Trophoblast cell (in vitro differentiated cells and primary cell): ENCODE measurements at regions not wholly inside any gene's neighbourhood (a gene's known extent, or its start where the extent isn't known, plus 50 kb on each side); places are given as distances from the start of the nearest gene placed in this dataset.

Experiments used
- DNase-seq, 2 donors: peaks; one replicate each; pipeline ENCODE4 v3.0.0-alpha.2; 2016
- H2AFZ ChIP-seq: 2 replicates; pipeline ENCODE4 v1.6.1; 2013; ENCODE audit warnings: low read length, moderate library complexity, mild to moderate bottlenecking; ENCODE audit not compliant: insufficient read depth, poor library complexity
- H2AK5ac ChIP-seq: 2 replicates; pipeline ENCODE4 v1.6.1; 2013; ENCODE audit warnings: mild to moderate bottlenecking, low read length
- H2BK120ac ChIP-seq: 2 replicates; pipeline ENCODE4 v1.6.1; 2013; ENCODE audit warnings: low read length, mild to moderate bottlenecking, moderate library complexity; ENCODE audit not compliant: insufficient read depth, poor library complexity
- H2BK12ac ChIP-seq: 2 replicates; pipeline ENCODE4 v1.6.1; 2013; ENCODE audit warnings: mild to moderate bottlenecking, low read length, moderate library complexity
- H2BK5ac ChIP-seq: 2 replicates; pipeline ENCODE4 v1.6.1; 2013; ENCODE audit warnings: low read length, low read depth, moderate library complexity, mild to moderate bottlenecking; ENCODE audit not compliant: poor library complexity
- H3K14ac ChIP-seq: 2 replicates; pipeline ENCODE4 v1.6.1; 2013; ENCODE audit warnings: mild to moderate bottlenecking, low read length
- H3K18ac ChIP-seq: 2 replicates; pipeline ENCODE4 v1.6.1; 2013; ENCODE audit warnings: mild to moderate bottlenecking, low read length
- H3K23ac ChIP-seq: 2 replicates; pipeline ENCODE4 v1.6.1; 2013; ENCODE audit warnings: low read length
- H3K27ac ChIP-seq: 2 replicates; pipeline ENCODE4 v1.5.1; 2013; ENCODE audit warnings: low read depth, mild to moderate bottlenecking, inconsistent platforms, low read length, moderate library complexity
- H3K27me3 ChIP-seq: 2 replicates; pipeline ENCODE4 v1.6.1; 2013; ENCODE audit warnings: inconsistent platforms, mild to moderate bottlenecking, low read length, moderate library complexity; ENCODE audit not compliant: insufficient read depth
- H3K36me3 ChIP-seq, 2 experiments: 1 replicate in 1 of 2; 2 replicates in 1 of 2; pipeline ENCODE4 v1.6.1; 2013; ENCODE audit warnings: low read length in 2 of 2, mild to moderate bottlenecking in 2 of 2, moderate library complexity in 1 of 2; ENCODE audit not compliant: insufficient read depth in 2 of 2, control insufficient read depth in 1 of 2
- H3K4ac ChIP-seq: 2 replicates; pipeline ENCODE4 v1.6.1; 2013; ENCODE audit warnings: low read depth, mild to moderate bottlenecking, low read length, moderate library complexity
- H3K4me1 ChIP-seq, 2 experiments: 1 replicate in 1 of 2; 2 replicates in 1 of 2; pipeline ENCODE4 v1.6.1; 2013; ENCODE audit warnings: low read length in 2 of 2, mild to moderate bottlenecking in 2 of 2, moderate library complexity in 1 of 2; ENCODE audit not compliant: insufficient read depth in 2 of 2, control insufficient read depth in 1 of 2
- H3K4me2 ChIP-seq: 2 replicates; pipeline ENCODE4 v1.6.1; 2013; ENCODE audit warnings: inconsistent platforms, mild to moderate bottlenecking, low read length, moderate library complexity
- H3K4me3 ChIP-seq: 2 replicates; pipeline ENCODE4 v1.5.1; 2013; ENCODE audit warnings: mild to moderate bottlenecking, low read depth, low read length, inconsistent platforms
- H3K79me1 ChIP-seq: one replicate; pipeline ENCODE4 v1.6.1; 2013; ENCODE audit warnings: low read length
- H3K79me2 ChIP-seq: 2 replicates; pipeline ENCODE4 v1.6.1; 2013; ENCODE audit warnings: low read length, mild to moderate bottlenecking; ENCODE audit not compliant: control insufficient read depth, insufficient read depth, poor library complexity
- H3K9ac ChIP-seq: 2 replicates; pipeline ENCODE4 v1.6.1; 2013; ENCODE audit warnings: mild to moderate bottlenecking, low read length
- H3K9me3 ChIP-seq: 2 replicates; pipeline ENCODE4 v1.6.1; 2013; ENCODE audit warnings: low read depth, mild to moderate bottlenecking, control low read depth, inconsistent platforms, low read length; ENCODE audit not compliant: insufficient read depth
- H4K12ac ChIP-seq: 2 replicates; pipeline ENCODE4 v1.6.1; 2013; ENCODE audit warnings: low read depth, mild to moderate bottlenecking, low read length, moderate library complexity
- H4K8ac ChIP-seq: 2 replicates; pipeline ENCODE4 v1.6.1; 2013; ENCODE audit warnings: low read depth, mild to moderate bottlenecking, low read length, moderate library complexity
- H4K91ac ChIP-seq: one replicate; pipeline ENCODE4 v1.6.1; 2013; ENCODE audit warnings: low read depth, mild to moderate bottlenecking, low read length, moderate library complexity
- WGBS: extraction: QIAGEN DNeasy Blood & Tissue Kit; methylation state at CpG from one replicate; pipeline ENCODE4 v1.1.7; 2013; ENCODE audit warnings: missing lambda C conversion rate; ENCODE audit not compliant: insufficient read length, insufficient coverage; ENCODE audit errors: extremely low coverage; 5-methylcytosine and 5-hydroxymethylcytosine counted together

DNA sequence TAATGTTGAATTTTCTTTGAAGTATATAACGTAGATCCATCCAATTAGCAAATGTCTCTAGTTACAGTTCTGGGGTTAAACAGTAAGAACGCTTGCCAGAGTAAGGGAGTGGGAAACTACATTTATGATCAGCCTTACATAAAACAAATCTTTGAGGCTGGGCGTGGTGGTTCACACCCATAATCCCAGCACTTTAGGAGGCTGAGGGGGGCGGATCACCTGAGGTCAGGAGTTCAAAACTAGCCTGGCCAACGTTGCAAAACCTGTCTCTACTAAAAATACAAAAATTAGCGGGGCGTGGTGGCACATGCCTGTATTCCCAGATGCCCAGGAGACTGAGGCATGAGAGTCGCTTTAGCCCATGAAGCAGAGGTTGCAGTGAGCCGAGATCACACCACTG is 50.1 kb upstream of the GATM start:
- no peak overlapping the region for H4K12ac ChIP-seq
- no peaks in the 10 kb centered on the region for H3K79me1 ChIP-seq
- no peak overlapping the region for H4K8ac ChIP-seq
- H3K9ac ChIP-seq = no peak overlapping the region
- H3K18ac ChIP-seq = no peak overlapping the region
- DNase-seq = no peak
- H2AK5ac ChIP-seq = no peak overlapping the region
- no peaks in the 10 kb centered on the region for H3K9me3 ChIP-seq
- no peak overlapping the region for H3K27ac ChIP-seq
- no peak overlapping the region for H3K4me2 ChIP-seq
- H2BK12ac ChIP-seq = no peak overlapping the region
- no peaks in the 10 kb centered on the region for H3K36me3 ChIP-seq
- no peak overlapping the region for H3K4ac ChIP-seq
- WGBS = no CpG with 5 or more reads among the region's 9 CpGs
- H4K91ac ChIP-seq = peak overlapping the region; percentile 14
- no peak overlapping the region for H2BK120ac ChIP-seq
- H3K4me3 ChIP-seq = no peak overlapping the region
- H2BK5ac ChIP-seq = no peak overlapping the region
- H3K23ac ChIP-seq = no peak overlapping the region
- no peak overlapping the region for H2AFZ ChIP-seq
- peaks cover 2% of the 10 kb centered on the region for H3K79me2 ChIP-seq
- peaks cover 0 to 2% of the 10 kb centered on the region in 2 experiments for H3K4me1 ChIP-seq
- H3K27me3 ChIP-seq = no peaks in the 10 kb centered on the region
- H3K14ac ChIP-seq = no peak overlapping the region
